GM12865 (cell line): ENCODE measurements at regions not wholly inside any gene's neighbourhood (a gene's known extent, or its start where the extent isn't known, plus 50 kb on each side); places are given as distances from the start of the nearest gene placed in this dataset.
A peak's percentile ranks its signal among the peaks of the same experiment; 100 is the strongest.

Experiments
- DNase-seq: peaks from one replicate; pipeline ENCODE4 v3.0.0; 2010; ENCODE audit warnings: low read depth
- H3K4me3 ChIP-seq: 2 replicates; pipeline ENCODE4 v1.5.1; 2011; ENCODE audit warnings: mild to moderate bottlenecking, low read depth, low read length, control low read depth
- TF ChIP-seq, protein P1 (sequence below): IDR thresholded peaks from 2 replicates; pipeline ENCODE4 v1.5.1; 2011; ENCODE audit warnings: low read length, control low read depth, low read depth, inconsistent platforms; ENCODE audit not compliant: insufficient read depth; ENCODE audit errors: missing control alignments

DNA sequence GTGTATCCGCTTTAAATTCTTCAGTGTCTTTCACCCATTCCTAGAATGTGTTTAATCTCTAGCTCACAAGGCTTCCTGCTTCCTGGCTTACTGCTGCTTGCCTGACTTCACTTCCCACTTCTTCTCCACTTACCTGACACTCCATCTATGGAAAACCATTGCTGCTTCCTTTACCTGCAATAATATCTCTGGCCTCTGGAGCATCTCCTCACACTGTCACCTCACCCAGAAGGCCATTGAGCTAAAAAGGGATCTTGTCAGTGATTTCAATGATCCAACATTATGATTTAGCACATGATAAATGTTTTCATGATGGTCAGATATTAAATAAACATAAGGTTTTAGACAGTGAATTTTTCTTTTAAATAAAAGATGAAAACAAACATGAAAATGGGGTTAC is 281.1 kb downstream of the MRPS30 start:
- H3K4me3 ChIP-seq, result no peak overlapping the region
- no peak for DNase-seq
- TF ChIP-seq, protein P1, sequence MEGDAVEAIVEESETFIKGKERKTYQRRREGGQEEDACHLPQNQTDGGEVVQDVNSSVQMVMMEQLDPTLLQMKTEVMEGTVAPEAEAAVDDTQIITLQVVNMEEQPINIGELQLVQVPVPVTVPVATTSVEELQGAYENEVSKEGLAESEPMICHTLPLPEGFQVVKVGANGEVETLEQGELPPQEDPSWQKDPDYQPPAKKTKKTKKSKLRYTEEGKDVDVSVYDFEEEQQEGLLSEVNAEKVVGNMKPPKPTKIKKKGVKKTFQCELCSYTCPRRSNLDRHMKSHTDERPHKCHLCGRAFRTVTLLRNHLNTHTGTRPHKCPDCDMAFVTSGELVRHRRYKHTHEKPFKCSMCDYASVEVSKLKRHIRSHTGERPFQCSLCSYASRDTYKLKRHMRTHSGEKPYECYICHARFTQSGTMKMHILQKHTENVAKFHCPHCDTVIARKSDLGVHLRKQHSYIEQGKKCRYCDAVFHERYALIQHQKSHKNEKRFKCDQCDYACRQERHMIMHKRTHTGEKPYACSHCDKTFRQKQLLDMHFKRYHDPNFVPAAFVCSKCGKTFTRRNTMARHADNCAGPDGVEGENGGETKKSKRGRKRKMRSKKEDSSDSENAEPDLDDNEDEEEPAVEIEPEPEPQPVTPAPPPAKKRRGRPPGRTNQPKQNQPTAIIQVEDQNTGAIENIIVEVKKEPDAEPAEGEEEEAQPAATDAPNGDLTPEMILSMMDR, result no peak

DNA sequence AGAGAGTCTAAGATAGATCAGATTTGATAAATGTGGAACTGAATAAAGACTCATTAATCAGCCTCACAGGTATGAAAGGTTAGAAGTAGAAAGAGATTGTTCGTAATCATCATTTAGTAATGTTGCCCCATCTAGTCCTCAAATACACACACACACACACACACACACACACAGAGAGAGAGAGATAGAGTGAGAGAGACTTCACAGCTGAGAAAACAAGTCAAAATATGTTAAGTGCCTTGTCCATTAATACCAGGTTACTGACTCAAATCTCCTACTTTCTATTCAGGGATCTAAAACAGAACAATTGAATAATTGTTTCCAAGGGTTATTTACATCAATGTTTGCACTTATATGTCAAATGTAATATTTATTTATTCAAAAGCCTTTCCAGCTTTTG is 284.6 kb downstream of the MRPS30 start:
- TF ChIP-seq, protein P1, result no peak
- no peak for DNase-seq
- H3K4me3 ChIP-seq, result no peak overlapping the region

DNA sequence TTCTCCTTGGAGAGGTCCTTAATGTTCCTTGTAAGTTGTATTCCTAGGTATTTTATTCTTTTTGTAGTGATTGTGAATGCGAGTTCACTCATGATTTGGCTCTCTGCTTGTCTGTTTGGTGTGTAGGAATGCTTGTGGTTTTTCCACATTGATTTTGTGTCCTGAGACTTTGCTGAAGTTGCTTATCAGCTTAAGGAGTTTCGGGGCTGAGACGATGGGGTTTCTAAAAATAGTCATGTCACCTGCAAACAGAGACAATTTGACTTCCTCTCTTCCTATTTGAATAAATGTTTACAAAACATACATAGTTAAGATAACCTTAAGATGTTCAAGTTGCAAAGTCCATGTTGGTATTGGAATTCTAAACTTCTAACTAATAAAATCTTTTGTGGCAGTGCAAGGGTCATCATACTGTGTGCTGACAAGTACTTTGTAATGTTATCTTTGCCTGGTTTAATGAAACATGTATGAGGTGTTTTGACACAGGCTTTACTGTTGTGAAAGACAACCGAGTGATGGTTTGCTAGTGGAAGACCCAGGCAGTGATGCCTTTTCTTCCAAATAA is 286.2 kb downstream of the MRPS30 start:
- no peak overlapping the region for H3K4me3 ChIP-seq
- TF ChIP-seq, protein P1, result no peak
- DNase-seq, result no peak

DNA sequence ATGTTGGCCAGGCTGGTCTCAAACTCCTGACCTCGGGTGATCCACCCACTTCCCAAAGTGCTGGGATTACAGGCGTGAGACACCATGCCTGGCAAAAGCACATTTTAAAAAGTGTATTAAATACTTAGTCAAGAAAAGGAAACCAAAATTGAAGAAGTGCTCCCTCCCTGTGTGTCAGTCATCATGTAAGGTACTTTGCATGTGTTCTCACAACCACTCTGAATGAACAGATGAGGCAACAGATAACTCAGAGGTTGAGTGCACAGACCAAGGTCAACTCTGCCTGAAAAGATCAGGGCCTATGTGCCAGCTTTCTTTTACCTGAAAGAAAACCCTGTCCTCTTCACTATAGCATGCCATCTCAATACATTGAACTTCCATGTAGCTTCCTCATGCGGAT is 289.7 kb downstream of the MRPS30 start:
- DNase-seq, result peak; percentile 17
- TF ChIP-seq, protein P1, result no peak
- H3K4me3 ChIP-seq, result no peak overlapping the region

DNA sequence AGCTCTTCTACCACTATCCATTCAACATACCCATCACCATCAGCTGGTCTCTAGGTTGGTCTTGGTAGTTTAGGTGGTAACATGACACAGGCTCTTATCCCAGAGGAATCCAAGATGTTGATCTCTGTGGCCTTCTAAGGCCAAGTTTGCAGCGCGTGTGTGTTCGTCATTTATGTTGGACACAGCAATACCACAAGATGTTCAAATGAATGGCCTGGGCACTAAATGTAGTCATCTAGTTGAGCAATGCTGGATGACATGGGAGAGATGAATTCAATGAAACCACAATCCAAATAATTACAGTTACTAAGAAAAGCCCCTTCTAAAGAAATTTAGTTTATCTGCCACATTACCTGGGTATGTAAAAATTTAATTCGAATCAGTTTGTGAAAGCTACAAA is 292.4 kb downstream of the MRPS30 start:
- DNase-seq, result no peak
- TF ChIP-seq, protein P1, result no peak
- H3K4me3 ChIP-seq, result no peak overlapping the region

DNA sequence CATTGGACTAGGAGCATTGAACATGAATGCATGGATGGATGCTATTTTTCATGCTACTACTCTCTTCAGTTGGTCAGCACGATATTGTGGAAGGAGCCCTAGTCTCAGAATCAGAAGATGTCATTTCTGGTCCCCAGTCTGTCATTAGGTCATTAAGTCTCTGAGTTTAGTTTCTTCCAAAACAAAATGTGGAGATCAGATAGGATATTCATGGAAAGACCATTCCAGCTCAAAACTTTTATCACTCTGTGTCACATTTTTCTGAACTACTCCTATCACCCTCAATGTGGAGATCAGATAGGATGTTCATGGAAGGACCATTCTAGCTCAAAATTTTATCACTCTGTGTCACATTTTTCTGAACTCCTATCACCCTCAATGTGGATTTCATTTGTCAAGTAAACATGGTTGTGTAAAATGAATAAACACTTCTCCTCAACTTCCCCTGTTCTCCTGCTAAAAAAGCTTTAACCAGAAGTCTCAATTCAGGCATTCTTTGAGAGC is 296.8 kb downstream of the MRPS30 start:
- TF ChIP-seq, protein P1, result no peak
- H3K4me3 ChIP-seq, result no peak overlapping the region
- DNase-seq, result no peak

DNA sequence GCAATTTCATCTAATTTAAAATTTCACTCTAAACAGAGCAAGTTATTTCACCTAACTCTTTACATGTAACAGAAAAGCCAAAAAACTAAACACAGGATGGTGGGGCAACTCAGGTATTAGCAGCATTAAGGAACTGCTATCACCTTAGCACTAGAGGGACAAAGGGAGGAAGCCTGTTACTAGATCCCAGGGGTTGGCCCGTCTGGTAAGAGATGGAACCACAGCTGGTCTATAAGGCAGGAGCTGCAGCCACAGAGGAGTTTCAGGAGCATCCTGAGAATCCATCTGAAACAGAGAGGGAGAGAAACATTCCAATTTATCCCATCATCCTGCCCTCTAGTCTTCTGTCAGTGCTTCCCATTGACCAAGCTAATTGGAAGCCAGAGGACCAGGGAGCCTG is 300.3 kb downstream of the MRPS30 start:
- TF ChIP-seq, protein P1, result no peak
- no peak for DNase-seq
- H3K4me3 ChIP-seq, result no peak overlapping the region
